Astrocyte (in vitro differentiated cells and primary cell): ENCODE measurements at regions not wholly inside any gene's neighbourhood (a gene's known extent, or its start where the extent isn't known, plus 50 kb on each side); places are given as distances from the start of the nearest gene placed in this dataset.

Experiments
- EZH2 ChIP-seq: IDR thresholded peaks from 2 replicates; pipeline ENCODE4 v1.6.1; 2012; ENCODE audit warnings: mild to moderate bottlenecking, low read length, inconsistent platforms; ENCODE audit not compliant: insufficient read depth
- TF ChIP-seq, protein P1 (sequence below): IDR thresholded peaks from 2 replicates; pipeline ENCODE4 v1.5.1; 2011; ENCODE audit warnings: low read depth, mild to moderate bottlenecking, inconsistent platforms, low read length, moderate library complexity; ENCODE audit not compliant: insufficient read depth

DNA sequence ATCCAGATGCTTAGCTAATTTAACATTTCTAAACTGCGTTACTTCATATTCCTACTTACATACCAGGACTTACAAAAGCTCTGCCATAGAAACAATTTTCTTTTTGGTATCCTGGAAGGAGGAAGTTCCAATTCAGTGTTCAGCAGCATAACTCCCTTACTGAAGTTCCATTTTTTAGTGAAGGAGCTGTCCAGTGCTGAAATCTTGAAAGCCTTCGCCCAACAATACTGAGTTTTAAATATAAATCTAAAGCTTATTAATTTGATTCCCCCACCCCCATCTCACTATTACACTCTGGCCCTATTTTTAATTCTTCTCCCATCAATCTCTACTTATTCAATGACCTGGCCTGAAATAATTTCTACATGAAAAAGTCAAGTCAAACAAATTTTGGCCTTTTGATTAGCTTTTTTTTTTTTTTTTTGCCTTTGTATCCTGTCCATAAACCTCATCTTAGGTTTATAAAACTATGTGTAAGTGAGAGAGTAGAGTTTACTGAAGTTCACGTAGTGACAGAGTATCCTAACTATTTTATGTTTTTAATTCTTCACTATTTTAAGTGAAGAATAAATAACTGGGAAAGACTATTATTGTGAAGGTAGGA lies 323.0 kb upstream of the PLD5 start:
- TF ChIP-seq, protein P1, sequence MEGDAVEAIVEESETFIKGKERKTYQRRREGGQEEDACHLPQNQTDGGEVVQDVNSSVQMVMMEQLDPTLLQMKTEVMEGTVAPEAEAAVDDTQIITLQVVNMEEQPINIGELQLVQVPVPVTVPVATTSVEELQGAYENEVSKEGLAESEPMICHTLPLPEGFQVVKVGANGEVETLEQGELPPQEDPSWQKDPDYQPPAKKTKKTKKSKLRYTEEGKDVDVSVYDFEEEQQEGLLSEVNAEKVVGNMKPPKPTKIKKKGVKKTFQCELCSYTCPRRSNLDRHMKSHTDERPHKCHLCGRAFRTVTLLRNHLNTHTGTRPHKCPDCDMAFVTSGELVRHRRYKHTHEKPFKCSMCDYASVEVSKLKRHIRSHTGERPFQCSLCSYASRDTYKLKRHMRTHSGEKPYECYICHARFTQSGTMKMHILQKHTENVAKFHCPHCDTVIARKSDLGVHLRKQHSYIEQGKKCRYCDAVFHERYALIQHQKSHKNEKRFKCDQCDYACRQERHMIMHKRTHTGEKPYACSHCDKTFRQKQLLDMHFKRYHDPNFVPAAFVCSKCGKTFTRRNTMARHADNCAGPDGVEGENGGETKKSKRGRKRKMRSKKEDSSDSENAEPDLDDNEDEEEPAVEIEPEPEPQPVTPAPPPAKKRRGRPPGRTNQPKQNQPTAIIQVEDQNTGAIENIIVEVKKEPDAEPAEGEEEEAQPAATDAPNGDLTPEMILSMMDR, result no peak
- no peak for TF ChIP-seq EZH2
